PFSK-1 (cell line): ENCODE measurements at regions not wholly inside any gene's neighbourhood (a gene's known extent, or its start where the extent isn't known, plus 50 kb on each side); places are given as distances from the start of the nearest gene placed in this dataset.

ENCODE experiments used
- FOXP2 ChIP-seq: optimal IDR thresholded peaks from 2 replicates; pipeline ENCODE3; 2011; ENCODE audit warnings: borderline replicate concordance, control low read depth, inconsistent platforms; ENCODE audit not compliant: insufficient read depth; ENCODE audit errors: extremely low read length, extremely low read depth
- POLR2AphosphoS5 ChIP-seq: IDR thresholded peaks from 2 replicates; pipeline ENCODE4 v1.6.1; 2012; ENCODE audit warnings: low read depth, mild to moderate bottlenecking, control low read depth, low read length, moderate library complexity
- SIN3A ChIP-seq: IDR thresholded peaks from 2 replicates; pipeline ENCODE4 v1.6.1; 2012; ENCODE audit warnings: mild to moderate bottlenecking, low read length, moderate library complexity, borderline replicate concordance; ENCODE audit not compliant: insufficient read depth
- TAF1 ChIP-seq: IDR thresholded peaks from 2 replicates; pipeline ENCODE4 v1.6.1; 2012; ENCODE audit warnings: low read length, control low read depth, borderline replicate concordance; ENCODE audit not compliant: insufficient read depth
- TF ChIP-seq, protein P1 (sequence below), 2 experiments: IDR thresholded peaks; 2 replicates each; pipeline versions ENCODE4 v1.6.1 to v1.8.0; 2011 to 2012; ENCODE audit warnings: low read depth in 2 of 2, low read length in 2 of 2, control low read depth in 1 of 2, inconsistent platforms in 1 of 2, mild to moderate bottlenecking in 1 of 2, moderate library complexity in 1 of 2; ENCODE audit not compliant: insufficient read depth in 1 of 2

GRCh38 chr9:115208501-115208900, 90.5 kb upstream of the TNC start:
- TF ChIP-seq FOXP2 (no peak), TAF1 (no peak), SIN3A (no peak), POLR2AphosphoS5 (no peak)
- TF ChIP-seq, protein P1, sequence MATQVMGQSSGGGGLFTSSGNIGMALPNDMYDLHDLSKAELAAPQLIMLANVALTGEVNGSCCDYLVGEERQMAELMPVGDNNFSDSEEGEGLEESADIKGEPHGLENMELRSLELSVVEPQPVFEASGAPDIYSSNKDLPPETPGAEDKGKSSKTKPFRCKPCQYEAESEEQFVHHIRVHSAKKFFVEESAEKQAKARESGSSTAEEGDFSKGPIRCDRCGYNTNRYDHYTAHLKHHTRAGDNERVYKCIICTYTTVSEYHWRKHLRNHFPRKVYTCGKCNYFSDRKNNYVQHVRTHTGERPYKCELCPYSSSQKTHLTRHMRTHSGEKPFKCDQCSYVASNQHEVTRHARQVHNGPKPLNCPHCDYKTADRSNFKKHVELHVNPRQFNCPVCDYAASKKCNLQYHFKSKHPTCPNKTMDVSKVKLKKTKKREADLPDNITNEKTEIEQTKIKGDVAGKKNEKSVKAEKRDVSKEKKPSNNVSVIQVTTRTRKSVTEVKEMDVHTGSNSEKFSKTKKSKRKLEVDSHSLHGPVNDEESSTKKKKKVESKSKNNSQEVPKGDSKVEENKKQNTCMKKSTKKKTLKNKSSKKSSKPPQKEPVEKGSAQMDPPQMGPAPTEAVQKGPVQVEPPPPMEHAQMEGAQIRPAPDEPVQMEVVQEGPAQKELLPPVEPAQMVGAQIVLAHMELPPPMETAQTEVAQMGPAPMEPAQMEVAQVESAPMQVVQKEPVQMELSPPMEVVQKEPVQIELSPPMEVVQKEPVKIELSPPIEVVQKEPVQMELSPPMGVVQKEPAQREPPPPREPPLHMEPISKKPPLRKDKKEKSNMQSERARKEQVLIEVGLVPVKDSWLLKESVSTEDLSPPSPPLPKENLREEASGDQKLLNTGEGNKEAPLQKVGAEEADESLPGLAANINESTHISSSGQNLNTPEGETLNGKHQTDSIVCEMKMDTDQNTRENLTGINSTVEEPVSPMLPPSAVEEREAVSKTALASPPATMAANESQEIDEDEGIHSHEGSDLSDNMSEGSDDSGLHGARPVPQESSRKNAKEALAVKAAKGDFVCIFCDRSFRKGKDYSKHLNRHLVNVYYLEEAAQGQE (IDR thresholded peaks at IDR 0.05; ENCODE audit: insufficient read depth in 1 of 2, low read depth in 2 of 2, low read length in 2 of 2), result no peak

DNA sequence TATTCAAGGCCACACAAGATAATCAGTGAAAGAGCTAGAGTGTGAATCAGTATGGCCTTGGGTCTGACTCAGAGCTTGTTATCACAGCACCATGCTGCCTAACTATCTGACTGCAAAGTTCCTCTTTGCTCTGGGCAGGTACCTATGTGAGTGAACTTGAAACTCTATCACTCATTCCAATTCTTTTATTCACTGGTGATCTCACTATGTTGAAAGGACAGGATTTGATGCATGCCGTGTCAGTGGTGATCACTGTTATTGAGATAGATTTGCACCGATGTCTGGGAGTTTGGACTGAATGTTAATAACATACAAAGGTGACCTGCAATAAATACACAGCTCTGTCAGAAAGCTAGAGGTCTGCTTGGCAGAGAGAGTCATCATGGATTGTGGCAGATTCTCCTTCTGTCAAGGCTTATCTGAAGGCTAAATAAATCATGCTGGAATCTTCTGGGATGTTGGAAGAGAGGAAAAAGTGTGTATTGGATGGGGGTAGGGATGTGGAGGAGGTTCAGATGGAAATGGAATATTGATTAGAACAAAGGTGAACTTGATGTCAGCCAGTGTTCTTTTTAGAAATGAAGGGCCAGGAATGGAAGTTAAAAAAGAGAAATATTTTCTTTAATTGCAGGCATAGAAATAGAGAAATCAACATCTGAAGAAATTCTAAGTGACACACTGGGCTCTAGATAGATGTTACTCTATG, 91.8 kb upstream of the TNC start:
- TF ChIP-seq FOXP2, result no peak

DNA sequence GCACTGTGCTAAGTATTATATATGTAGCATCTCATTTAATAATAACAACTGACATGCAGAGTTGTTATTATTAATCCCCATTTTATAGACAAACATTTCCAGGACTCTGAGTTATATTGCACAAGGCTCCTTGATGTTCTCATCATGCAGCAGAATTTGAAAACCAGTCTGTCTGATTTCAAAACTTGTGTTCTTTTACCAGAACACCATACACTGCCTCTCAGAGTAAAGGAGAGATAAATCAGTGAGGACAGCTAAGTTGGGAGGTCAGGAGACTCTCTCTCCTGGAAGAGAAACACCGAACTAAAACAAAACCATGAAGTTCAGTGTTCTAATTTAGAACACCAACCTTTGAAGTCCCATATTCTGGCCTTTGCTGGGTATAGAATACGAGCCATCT, 92.7 kb upstream of the TNC start:
- TF ChIP-seq, protein P1 (IDR thresholded peaks at IDR 0.05; ENCODE audit: insufficient read depth in 1 of 2, low read depth in 2 of 2, low read length in 2 of 2), result no peak
- TF ChIP-seq TAF1 (no peak), FOXP2 (no peak), POLR2AphosphoS5 (no peak), SIN3A (no peak)

DNA sequence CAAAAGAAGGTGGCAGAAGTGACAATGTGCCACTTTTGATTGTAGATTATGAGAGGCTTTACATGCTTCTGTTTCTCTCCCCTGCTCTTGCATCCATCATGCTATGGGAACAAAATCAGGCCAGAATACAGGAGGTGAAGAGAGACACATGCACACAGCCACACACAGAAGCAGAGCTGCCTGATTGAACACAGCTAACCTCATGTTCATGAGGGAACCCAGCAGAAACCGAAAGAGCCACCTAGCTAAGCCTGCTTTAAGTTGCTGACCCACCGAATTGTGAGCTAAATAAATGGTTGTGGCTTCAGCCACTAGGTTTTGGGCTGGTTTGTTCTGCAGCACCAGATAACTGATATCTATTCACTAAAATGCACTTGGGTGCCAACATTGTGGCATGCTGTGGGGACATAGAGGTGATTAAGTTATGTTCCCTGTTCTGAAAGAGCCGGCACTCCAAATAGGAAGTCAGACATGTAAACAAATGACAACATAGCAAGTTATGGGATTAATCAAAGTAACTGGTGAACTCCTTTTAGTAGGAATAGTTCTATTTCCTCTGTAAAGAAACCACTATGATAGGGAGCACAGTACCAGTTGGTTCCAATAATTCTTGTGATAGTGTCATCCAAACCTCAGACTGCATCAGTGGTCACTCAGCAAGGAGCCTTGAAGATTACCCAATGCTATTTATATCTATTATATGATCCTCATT, 93.6 kb upstream of the TNC start:
- TF ChIP-seq, protein P1 (IDR thresholded peaks at IDR 0.05; ENCODE audit: insufficient read depth in 1 of 2, low read depth in 2 of 2, low read length in 2 of 2), result no peak
- no peak for TF ChIP-seq TAF1
- TF ChIP-seq POLR2AphosphoS5, result no peak
- TF ChIP-seq FOXP2, result no peak
- no peak for TF ChIP-seq SIN3A

DNA sequence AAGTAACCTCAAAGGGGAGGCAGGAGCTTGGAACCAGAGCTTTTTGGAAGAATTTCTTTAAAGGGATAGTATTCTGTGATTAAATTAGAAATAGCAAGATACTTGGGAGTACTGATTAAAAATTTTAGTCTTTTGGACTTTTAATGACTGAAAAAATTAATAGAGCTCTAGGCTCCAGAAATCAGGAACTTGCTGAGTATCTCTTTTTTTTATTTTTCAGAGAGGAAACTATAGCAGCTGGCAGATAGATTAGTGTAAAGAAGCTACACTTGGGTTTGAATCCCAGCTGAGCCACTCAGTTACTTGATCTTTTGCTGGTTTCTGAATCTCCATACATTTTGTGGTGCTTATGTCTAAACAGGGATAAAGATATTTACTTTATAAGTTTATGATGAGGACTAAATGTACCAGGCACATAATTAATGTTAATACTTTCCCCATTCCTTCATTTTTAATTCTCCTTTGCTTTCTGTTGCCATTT, 94.2 kb upstream of the TNC start:
- TF ChIP-seq POLR2AphosphoS5, result no peak
- TF ChIP-seq, protein P1 (IDR thresholded peaks at IDR 0.05; ENCODE audit: insufficient read depth in 1 of 2, low read depth in 2 of 2, low read length in 2 of 2), result no peak
- no peak for TF ChIP-seq TAF1
- TF ChIP-seq SIN3A, result no peak
- TF ChIP-seq FOXP2, result no peak
